A549 (cell line): ENCODE measurements at regions not wholly inside any gene's neighbourhood (a gene's known extent, or its start where the extent isn't known, plus 50 kb on each side); places are given as distances from the start of the nearest gene placed in this dataset.

Source experiments
- ATAC-seq, 2 experiments: fragments of 200-7000 bp in 1 of 2; fragments of >200 bp in 1 of 2; cut with Nextera tagmentation in 1 of 2; cut with Tn5 transposase in 1 of 2; 3 replicates each; pipeline versions ENCODE4 v1.8.0 to v1.9.1; 2018 to 2020; ENCODE audit warnings: mild to moderate bottlenecking in 1 of 2, moderate library complexity in 1 of 2
- CTCF ChIA-PET: fragments of 300-600 bp; sonication (Branson Sonifier 250); formaldehyde crosslinking; extraction: SDS; loops from one replicate; lab custom pipeline; 2021; ENCODE audit warnings: antibody characterized with exemption, inconsistent platforms; lab: Yijun Ruan, JAX
- POLR2A ChIA-PET: fragments of 350-600 bp; formaldehyde crosslinking; extraction: SDS; loops from one replicate; lab custom pipeline; 2021; ENCODE audit warnings: antibody characterized with exemption, inconsistent platforms; lab: Yijun Ruan, JAX
- DNase-seq, 2 experiments: peaks; one replicate each; pipeline versions ENCODE4 v3.0.0 to v3.0.0-alpha.2; 2011 to 2016; ENCODE audit warnings: low read depth in 1 of 2, low spot score in 1 of 2
- FAIRE-seq: peaks from 2 replicates; lab custom pipeline; 2011; peaks lifted over from hg19 to GRCh38; lab: Jason Lieb, UNC
- H3K27ac ChIP-seq, 2 experiments: fragments of >200 bp; sonication (Bioruptor Twin); formaldehyde crosslinking; 3 replicates each; pipeline ENCODE4 v1.5.1; 2016 to 2017
- H3K4me1 ChIP-seq: fragments of >200 bp; sonication (Bioruptor Twin); formaldehyde crosslinking; 3 replicates; pipeline ENCODE4 v1.6.1; 2016
- H3K4me2 ChIP-seq: fragments of >200 bp; sonication (Bioruptor Twin); formaldehyde crosslinking; 3 replicates; pipeline ENCODE4 v1.6.1; 2016
- H3K4me3 ChIP-seq: fragments of >200 bp; sonication (Bioruptor Twin); formaldehyde crosslinking; 3 replicates; pipeline ENCODE4 v1.5.1; 2016
- H3K9me3 ChIP-seq: fragments of >200 bp; sonication (Bioruptor Twin); formaldehyde crosslinking; 3 replicates; pipeline ENCODE4 v1.6.1; 2016
- ATOH8 ChIP-seq: fragments of 250-450 bp; sonication (Bioruptor Pico); IDR thresholded peaks from 2 replicates; pipeline ENCODE4 v1.5.0; 2020; ENCODE audit warnings: low read depth, mild to moderate bottlenecking, moderate library complexity
- CBX2 ChIP-seq: fragments of 200-600 bp; sonication (generic); IDR thresholded peaks from 2 replicates; pipeline ENCODE4 v1.6.1; 2016; ENCODE audit warnings: low read depth, mild to moderate bottlenecking, borderline replicate concordance
- CBX8 ChIP-seq: fragments of 200-600 bp; sonication (generic); IDR thresholded peaks from 2 replicates; pipeline ENCODE4 v1.6.1; 2016
- CHD2 ChIP-seq: fragments of 150-350 bp; IDR thresholded peaks from 2 replicates; pipeline ENCODE4 v1.6.1; 2014; ENCODE audit warnings: low read length; ENCODE audit not compliant: partially characterized antibody
- E2F6 ChIP-seq: IDR thresholded peaks from 2 replicates; pipeline ENCODE4 v1.6.1; 2012; ENCODE audit warnings: low read depth, borderline replicate concordance
- FOSL2 ChIP-seq, 2 experiments: fragments of 450-650 bp in 1 of 2; fragments of >200 bp in 1 of 2; sonication (Bioruptor Twin) in 1 of 2; formaldehyde crosslinking; IDR thresholded peaks; 2 replicates each; pipeline versions ENCODE4 v1.5.0 to v1.6.1; 2016 to 2020; ENCODE audit warnings: mild to moderate bottlenecking in 1 of 2, moderate library complexity in 1 of 2
- HDAC2 ChIP-seq: fragments of 200-600 bp; sonication (generic); IDR thresholded peaks from 2 replicates; pipeline ENCODE4 v1.6.1; 2016
- HMGXB4 ChIP-seq: fragments of 250-450 bp; sonication (Bioruptor Pico); IDR thresholded peaks from 2 replicates; pipeline ENCODE4 v1.5.0; 2021; ENCODE audit warnings: mild to moderate bottlenecking, moderate library complexity, borderline replicate concordance
- HOXA7 ChIP-seq: fragments of 250-450 bp; sonication (Bioruptor Pico); IDR thresholded peaks from 2 replicates; pipeline ENCODE4 v1.5.0; 2020; ENCODE audit warnings: mild to moderate bottlenecking, moderate library complexity
- HOXB5 ChIP-seq: fragments of 250-450 bp; sonication (Bioruptor Pico); IDR thresholded peaks from 2 replicates; pipeline ENCODE4 v1.5.0; 2020; ENCODE audit warnings: mild to moderate bottlenecking, moderate library complexity
- JUN ChIP-seq, 2 experiments: fragments of >200 bp; sonication (Bioruptor Twin); formaldehyde crosslinking; IDR thresholded peaks; 2 replicates in 1 of 2; 3 replicates in 1 of 2; pipeline ENCODE4 v1.6.1; 2016 to 2017
- KDM5A ChIP-seq: fragments of 200-600 bp; sonication (generic); IDR thresholded peaks from 2 replicates; pipeline ENCODE4 v1.6.1; 2016; ENCODE audit warnings: antibody characterized with exemption, mild to moderate bottlenecking
- MAZ ChIP-seq: fragments of 150-350 bp; IDR thresholded peaks from 2 replicates; pipeline ENCODE4 v1.6.1; 2014; ENCODE audit warnings: antibody characterized with exemption, low read depth, low read length, borderline replicate concordance
- NFE2L2 ChIP-seq: fragments of 150-350 bp; conservative IDR thresholded peaks from 2 replicates; pipeline ENCODE4 v1.6.1; 2014; ENCODE audit warnings: low read length
- NPAS2 ChIP-seq: fragments of 250-450 bp; sonication (Bioruptor Pico); IDR thresholded peaks from 2 replicates; pipeline ENCODE4 v1.8.0; 2022; ENCODE audit warnings: mild to moderate bottlenecking, moderate library complexity, borderline replicate concordance
- PHF8 ChIP-seq: fragments of 200-600 bp; sonication (generic); IDR thresholded peaks from 2 replicates; pipeline ENCODE4 v1.6.1; 2016; ENCODE audit warnings: low read depth, mild to moderate bottlenecking, antibody characterized with exemption, moderate library complexity, borderline replicate concordance
- POLR2A ChIP-seq: IDR thresholded peaks from 2 replicates; pipeline ENCODE4 v1.6.1; 2012; ENCODE audit warnings: mild to moderate bottlenecking, low read length
- POLR2AphosphoS2 ChIP-seq: conservative IDR thresholded peaks from 2 replicates; pipeline ENCODE4 v1.6.1; 2012; ENCODE audit warnings: low read length, improper control_type of control experiment, inconsistent platforms
- RFX5 ChIP-seq: fragments of 450-650 bp; IDR thresholded peaks from 2 replicates; pipeline ENCODE4 v1.7.1; 2014; ENCODE audit warnings: antibody characterized with exemption, mild to moderate bottlenecking, moderate library complexity
- SMC3 ChIP-seq: fragments of >200 bp; sonication (Bioruptor Twin); formaldehyde crosslinking; IDR thresholded peaks from 3 replicates; pipeline ENCODE4 v1.6.1; 2018; ENCODE audit warnings: inconsistent platforms
- TP53 ChIP-seq: fragments of 250-450 bp; sonication (Bioruptor Pico); IDR thresholded peaks from 2 replicates; pipeline ENCODE4 v1.5.0; 2021; ENCODE audit warnings: mild to moderate bottlenecking, moderate library complexity
- ZFP36 ChIP-seq: fragments of 450-650 bp; IDR thresholded peaks from 2 replicates; pipeline ENCODE4 v1.6.1; 2014; ENCODE audit warnings: borderline replicate concordance; ENCODE audit not compliant: partially characterized antibody
- ZSCAN20 ChIP-seq: fragments of 250-450 bp; sonication (Bioruptor Pico); IDR thresholded peaks from 2 replicates; pipeline ENCODE4 v1.8.0; 2022; ENCODE audit warnings: mild to moderate bottlenecking, moderate library complexity
- WGBS: methylation state at CpG from one replicate; pipeline ENCODE4 v1.1.6; 2017; ENCODE audit errors: missing lambda C conversion rate; 5-methylcytosine and 5-hydroxymethylcytosine counted together
- TF ChIP-seq, protein P1 (sequence below): fragments of 450-650 bp; IDR thresholded peaks from 2 replicates; pipeline ENCODE4 v1.6.1; 2014; ENCODE audit warnings: antibody characterized with exemption

GRCh38 chr9:111276431-111277128 is 53.4 kb downstream of the OR2K2 start:
- FAIRE-seq: no peak
- no peak for ATAC-seq
- ChIA-PET CTCF (no interaction called here), POLR2A (no interaction called here)
- Histone ChIP-seq H3K4me1 (no peaks in the 10 kb centered on the region), H3K4me2 (no peak overlapping the region), H3K4me3 (no peak overlapping the region)
- TF ChIP-seq PHF8 (no peak), CBX8 (no peak), ZSCAN20 (CRISPR knock-in tag) (no peak), E2F6 (no peak), TP53 (CRISPR knock-in tag) (no peak), HDAC2 (no peak), CHD2 (no peak), HOXB5 (no peak), RFX5 (no peak), HOXA7 (CRISPR knock-in tag) (no peak), NFE2L2 (no peak), SMC3 (no peak), MAZ (no peak), ATOH8 (CRISPR knock-in tag) (no peak), POLR2A (no peak), FOSL2 (IDR thresholded peaks at IDR 0.05) (no peak), FOSL2 (CRISPR knock-in tag; IDR thresholded peaks at IDR 0.05) (no peak), KDM5A (no peak), ZFP36 (no peak)
- TF ChIP-seq, all 56 proteins: peak for 0
- Histone ChIP-seq H3K9me3 (no peaks in the 10 kb centered on the region), H3K27ac (no peak overlapping the region)
- 65% methylated on average over 7 of the region's 7 CpGs for WGBS
- DNase-seq: no peak

- no peak for FAIRE-seq
- TF ChIP-seq JUN (IDR thresholded peaks at IDR 0.05) (no peak), POLR2A (no peak), NPAS2 (no peak), SMC3 (no peak)
- TF ChIP-seq, protein P1, sequence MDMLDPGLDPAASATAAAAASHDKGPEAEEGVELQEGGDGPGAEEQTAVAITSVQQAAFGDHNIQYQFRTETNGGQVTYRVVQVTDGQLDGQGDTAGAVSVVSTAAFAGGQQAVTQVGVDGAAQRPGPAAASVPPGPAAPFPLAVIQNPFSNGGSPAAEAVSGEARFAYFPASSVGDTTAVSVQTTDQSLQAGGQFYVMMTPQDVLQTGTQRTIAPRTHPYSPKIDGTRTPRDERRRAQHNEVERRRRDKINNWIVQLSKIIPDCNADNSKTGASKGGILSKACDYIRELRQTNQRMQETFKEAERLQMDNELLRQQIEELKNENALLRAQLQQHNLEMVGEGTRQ: no peak
- TF ChIP-seq, all 56 proteins: peak for 0
- H3K27ac ChIP-seq: no peak overlapping the region
- WGBS: 84% methylated on average over 2 of the region's 2 CpGs
- no peak overlapping the region for H3K4me2 ChIP-seq
- no peak overlapping the region for H3K4me3 ChIP-seq
- DNase-seq (no peak), ATAC-seq (no peak)
- H3K9me3 ChIP-seq: no peaks in the 10 kb centered on the region
- H3K4me1 ChIP-seq: no peaks in the 10 kb centered on the region
- POLR2A ChIA-PET: no interaction called here
- CTCF ChIA-PET: interaction anchor here (0.7 kb wide), 2 partner anchors 12 to 279 kb away, joined by 3 read pairs; no protein-coding TSS in a partner anchor
Observed at GRCh38 chr9:111274737-111275136, 55.3 kb downstream of the OR2K2 start.

DNA sequence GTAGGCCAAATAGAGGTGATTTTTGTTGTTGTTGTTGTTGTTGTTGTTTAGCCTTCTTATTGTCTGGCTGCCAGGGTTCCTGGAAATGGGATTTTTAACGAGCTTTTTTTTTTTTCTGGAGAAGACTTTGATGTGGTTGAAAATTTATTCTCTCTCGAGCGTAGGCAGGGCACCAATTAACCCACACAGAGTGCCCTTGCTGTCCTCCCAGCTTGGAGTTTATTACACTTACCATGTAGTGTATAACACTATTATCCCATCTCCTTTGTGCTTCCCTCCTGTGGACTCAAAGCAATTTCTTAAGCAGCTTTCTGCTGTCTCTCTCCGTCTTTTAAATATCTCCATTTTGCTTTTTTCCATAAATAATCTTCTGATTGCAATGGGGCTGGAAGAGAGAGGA is 57.4 kb downstream of the OR2K2 start:
- Histone ChIP-seq H3K4me1 (no peaks in the 10 kb centered on the region), H3K4me2 (no peak overlapping the region), H3K9me3 (no peaks in the 10 kb centered on the region), H3K4me3 (no peak overlapping the region), H3K27ac (no peak overlapping the region)
- ChIA-PET POLR2A (no interaction called here), CTCF (interaction anchor here (0.6 kb wide), 1 partner anchor 1604 kb away, joined by 3 read pairs; no protein-coding TSS in a partner anchor)
- DNase-seq (no peak), FAIRE-seq (no peak), ATAC-seq (no peak)
- TF ChIP-seq POLR2AphosphoS2 (no peak), HMGXB4 (no peak), ZFP36 (no peak), CBX2 (no peak)
- WGBS: 30% methylated on average over 4 of the region's 4 CpGs
